Activated CD4-positive, alpha-beta T cell treated with anti-CD3 and anti-CD28 coated beads, Interleukin-2, amount 50 U/mL, for 24 hours (primary cell): ENCODE measurements at regions not wholly inside any gene's neighbourhood (a gene's known extent, or its start where the extent isn't known, plus 50 kb on each side); places are given as distances from the start of the nearest gene placed in this dataset.
"Not testable (repeated sequence)": the region's sequence is repeated elsewhere in the genome, so short reads cannot be mapped to it uniquely, and the experiment has no call there.

Experiments used
- DNase-seq, 2 donors: peaks; one replicate each; pipeline ENCODE4 v3.0.0-alpha.2; 2020; ENCODE audit warnings: low read depth in 1 of 2, low spot score in 1 of 2

DNA sequence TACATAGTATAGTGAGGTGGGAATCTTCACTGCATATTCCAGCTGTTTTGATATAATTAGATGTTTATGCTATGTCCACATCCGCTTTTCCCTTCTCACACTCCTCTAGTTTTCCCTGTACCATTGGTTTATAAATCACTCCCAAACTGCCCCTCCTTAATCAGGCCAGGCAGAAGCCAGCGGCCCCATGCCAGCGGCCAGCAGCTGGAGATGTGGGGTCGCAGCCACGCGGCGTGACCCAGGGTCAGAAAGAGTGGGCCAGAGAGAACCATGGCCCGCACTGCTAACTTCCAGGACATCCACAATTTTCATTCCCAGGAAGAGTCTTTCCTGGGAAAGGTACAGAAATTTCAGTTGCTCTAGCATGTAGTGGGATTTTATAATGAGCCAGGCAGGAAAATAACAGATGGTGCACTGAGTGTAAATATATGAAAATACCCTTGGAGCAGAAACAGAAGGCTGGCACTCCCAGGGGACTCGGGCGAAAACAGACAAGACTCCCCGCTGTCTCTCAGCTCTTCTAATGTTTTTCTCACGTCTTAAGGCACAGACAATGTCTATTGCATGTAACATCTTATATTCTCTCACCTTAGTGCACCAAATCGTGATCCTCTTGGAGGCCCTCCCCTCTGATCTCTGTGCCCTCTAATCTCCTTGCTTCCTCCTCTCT is 145.9 kb upstream of the ZFP42 start:
- DNase-seq, result no peak

GRCh38 chr4:187865914-187866313 is 129.7 kb upstream of the ZFP42 start:
- DNase-seq, result no peak

GRCh38 chr4:187883049-187883448 is 112.5 kb upstream of the ZFP42 start:
- DNase-seq, result no peak

DNA sequence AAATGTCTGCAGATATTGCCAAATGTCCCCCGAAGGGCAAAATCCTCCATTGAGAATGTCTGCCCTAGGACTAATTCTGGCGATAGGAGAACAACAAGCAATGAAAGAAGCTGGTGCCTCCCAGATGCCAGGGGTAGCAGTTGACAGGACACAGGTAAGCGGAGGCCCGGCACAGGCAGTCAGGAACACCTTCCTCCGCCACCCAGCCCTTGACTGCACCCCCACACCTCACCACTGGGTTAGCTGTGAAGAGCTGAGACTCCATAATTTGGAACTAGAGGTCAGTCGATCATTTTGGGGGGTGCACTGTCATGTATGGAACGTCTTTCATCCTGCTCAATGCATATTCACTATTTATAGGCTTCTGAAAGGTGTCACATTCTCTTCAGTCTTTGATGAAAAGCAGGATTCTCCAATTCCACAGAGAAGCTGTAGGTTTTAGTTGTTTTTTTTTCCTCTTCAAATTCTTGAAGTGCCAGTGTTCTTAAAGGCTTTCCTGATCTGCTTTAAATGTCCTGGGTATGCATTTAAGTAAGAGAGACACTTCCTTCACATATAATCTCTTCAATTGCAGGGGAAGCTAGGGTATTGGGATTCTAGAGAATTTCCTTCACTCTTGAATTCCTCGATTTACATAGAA is 111.6 kb upstream of the ZFP42 start:
- DNase-seq, result no peak

- no peak for DNase-seq
These were observed 107.7 kb upstream of the ZFP42 start for GRCh38 chr4:187887906-187888305.

- no peak for DNase-seq
These were observed 105.9 kb upstream of the ZFP42 start for GRCh38 chr4:187889651-187890050.

DNA sequence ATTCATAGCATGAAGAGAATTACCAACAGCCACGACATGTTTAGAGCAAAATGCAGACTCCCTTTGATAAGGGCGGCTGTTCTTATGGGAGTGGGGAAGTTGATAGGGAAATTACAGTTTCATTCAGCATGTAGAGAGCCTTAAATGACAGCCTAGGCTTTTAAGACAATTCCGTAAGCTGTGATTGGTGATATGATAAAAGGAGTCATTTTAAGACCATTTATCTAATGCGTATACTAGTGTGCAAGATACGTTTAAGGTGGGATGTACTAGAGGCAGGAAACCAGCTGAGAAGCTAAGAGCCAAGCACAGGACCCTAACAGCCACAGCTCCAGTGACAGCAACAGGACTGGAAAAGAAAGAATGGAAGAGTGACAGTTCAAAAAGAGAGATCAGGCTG is 102.2 kb upstream of the ZFP42 start:
- DNase-seq, result no peak

GRCh38 chr4:187903106-187903505 is 92.5 kb upstream of the ZFP42 start:
- DNase-seq, result no peak

GRCh38 chr4:187903700-187904099 is 91.9 kb upstream of the ZFP42 start:
- no peak for DNase-seq

DNA sequence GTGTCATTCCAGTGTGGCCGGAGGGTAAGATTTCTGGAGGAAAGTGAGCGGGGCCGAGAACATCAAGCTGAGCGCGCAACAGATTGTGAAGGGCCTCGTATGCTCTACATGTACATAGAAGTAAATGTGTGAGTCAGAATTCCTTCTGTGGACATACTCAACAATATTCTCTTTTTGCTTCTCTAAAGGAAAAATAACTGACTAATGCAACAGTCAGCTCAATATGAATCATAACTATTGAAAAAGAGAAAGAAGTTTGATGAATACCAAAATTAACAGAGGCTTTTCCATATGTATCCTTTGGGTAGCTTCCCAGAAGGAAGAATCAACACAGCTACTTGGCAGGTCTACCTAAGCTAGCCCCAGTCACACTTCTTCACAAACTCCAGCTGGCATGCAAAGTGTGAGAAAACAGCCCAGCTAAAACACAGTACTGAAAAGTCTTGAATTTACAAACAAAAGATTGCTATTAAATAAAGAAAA is 87.5 kb upstream of the ZFP42 start:
- DNase-seq, result no peak

DNA sequence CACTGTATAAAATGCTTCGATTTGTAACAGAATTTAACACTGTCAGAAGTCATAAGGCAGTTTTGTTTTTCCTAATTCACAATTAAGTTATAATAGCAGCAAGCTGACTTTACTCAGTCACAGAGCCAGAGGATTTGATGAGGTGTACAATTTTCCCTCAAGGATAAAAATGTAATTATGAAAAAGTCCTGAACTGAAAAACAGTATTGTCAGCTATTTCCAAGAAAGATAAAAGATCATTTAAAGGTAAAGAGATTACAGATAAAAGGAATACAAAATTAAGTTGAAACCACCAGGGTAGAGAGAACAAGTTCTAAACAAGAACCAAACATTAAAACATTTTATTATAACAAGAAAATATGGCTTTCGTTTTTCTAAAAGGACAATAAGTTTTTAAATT is 86.8 kb upstream of the ZFP42 start:
- DNase-seq, result no peak

GRCh38 chr4:187910741-187911140 is 84.8 kb upstream of the ZFP42 start:
- DNase-seq, result no peak

DNA sequence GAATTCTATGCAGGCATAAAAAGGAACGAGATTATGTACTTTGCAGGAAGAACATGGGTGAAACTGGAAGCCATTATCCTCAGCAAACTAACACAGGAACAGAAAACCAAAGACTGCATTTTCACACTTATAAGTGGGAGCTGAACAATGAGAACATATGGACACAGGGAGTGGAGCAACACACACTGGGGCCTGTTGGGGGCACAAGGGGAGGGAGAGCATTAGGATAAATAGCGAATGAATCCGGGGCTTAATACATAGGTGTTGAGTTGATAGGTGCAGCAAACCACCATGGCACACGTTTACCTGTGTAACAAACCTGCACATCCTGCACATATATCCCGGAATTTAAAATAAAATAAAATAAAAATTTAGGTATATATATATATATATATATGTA is 80.2 kb upstream of the ZFP42 start:
- not testable (repeated sequence) for DNase-seq

DNA sequence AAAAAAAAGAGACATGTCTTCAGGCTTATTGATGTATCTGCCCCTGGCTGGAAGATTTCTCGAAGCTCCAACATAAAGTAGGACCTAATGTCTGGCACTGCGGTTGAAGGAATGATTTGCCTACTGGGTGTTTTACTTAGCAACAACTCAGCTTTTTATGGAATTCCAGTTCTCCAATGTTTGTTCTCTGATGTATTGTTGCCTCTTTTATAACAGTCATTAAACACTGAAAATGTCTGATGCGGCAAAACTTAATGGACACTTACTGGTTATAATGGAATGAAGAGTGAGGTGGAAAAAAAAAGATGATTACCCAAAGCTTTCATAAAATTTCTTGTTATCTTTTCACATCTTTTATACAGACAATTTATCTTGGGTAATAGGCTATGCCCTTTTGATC is 75.6 kb upstream of the ZFP42 start:
- DNase-seq, result no peak

DNA sequence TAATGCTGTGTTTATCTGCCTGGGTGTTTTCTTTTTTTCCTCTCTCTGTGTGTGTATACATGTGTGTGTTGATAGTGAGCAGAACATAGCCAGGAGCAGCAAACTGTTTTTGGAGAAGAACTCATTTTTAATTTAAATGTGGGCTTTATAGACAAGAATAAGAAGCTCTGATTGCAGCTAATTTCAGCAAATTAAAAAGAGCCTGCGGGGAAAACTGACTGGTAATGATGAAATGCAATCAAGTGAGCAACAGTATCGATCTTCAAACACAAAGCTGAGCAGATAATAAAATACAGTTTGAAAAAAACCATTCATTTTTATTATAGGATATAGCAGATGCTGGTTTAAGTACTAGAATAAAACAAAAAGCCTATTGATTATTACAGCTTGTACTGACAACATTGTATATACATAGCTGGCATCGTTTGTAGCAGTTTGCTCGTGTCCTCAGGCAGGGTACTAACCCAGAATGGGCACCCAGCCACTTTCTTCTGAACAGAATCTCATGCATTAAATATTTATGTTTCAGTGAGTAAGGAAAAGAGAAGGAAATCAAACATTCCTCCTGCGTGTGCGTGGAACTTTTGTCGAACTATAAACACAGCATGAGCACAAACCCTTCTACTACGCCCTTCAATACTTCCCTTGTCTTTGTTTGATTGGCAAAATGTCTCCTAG is 73.5 kb upstream of the ZFP42 start:
- no peak for DNase-seq

GRCh38 chr4:187929024-187929423 is 66.5 kb upstream of the ZFP42 start:
- no peak for DNase-seq

DNA sequence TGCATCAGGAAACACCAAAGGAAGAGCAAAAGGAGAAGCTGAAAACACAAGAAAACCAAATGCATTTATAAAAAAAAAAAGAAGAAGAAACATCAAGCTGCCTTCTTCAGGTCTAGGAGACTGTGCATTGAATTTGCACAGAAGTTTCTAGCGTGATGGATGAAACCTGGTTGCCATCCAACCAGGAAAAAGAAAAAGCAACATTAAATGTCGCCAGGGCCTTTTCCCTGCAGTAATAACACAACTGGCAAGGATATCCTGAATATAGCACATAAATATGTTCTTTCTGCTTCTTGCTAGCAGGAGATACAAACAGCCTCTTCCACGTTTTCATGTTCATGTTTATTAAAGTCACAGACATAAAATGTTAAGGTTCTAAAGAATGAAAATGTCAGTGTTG is 60.8 kb upstream of the ZFP42 start:
- no peak for DNase-seq

- DNase-seq, result no peak
These were observed 58.0 kb upstream of the ZFP42 start for GRCh38 chr4:187937557-187937956.

- no peak for DNase-seq
These were observed 55.3 kb upstream of the ZFP42 start for GRCh38 chr4:187940299-187940698.

DNA sequence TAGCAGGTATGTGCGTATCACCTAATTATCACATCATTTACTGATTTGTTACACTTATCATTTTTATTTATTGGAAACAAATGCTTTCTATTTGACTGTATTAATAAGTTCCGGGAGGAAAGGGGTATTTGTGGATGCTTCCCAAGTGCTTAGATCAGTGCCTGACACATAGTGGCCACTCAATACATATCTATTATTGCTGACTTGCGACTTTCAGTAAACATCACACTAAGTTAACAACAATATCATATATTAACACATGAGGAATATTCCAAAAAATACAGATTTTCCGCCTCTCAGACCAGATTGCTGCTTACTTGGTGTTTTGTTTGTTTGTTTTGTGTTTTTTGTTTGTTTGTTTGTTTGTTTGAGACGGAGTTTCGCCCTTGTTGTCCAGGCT is 52.6 kb upstream of the ZFP42 start:
- DNase-seq, result no peak

GRCh38 chr4:187944179-187944578 is 51.4 kb upstream of the ZFP42 start:
- no peak for DNase-seq
